KBM-7 (cell line): ENCODE measurements at regions not wholly inside any gene's neighbourhood (a gene's known extent, or its start where the extent isn't known, plus 50 kb on each side); places are given as distances from the start of the nearest gene placed in this dataset.

Experiments
- DNase-seq: peaks from one replicate; pipeline ENCODE4 v3.0.0-alpha.2; 2015
- in situ Hi-C: fragments of 300-500 bp; cut with MboI; formaldehyde crosslinking; loops from 2 replicates; pipeline ENCODE4 v1.14.3; 2020; ENCODE audit warnings: low sequenced_read_pairs, low pct_unique_long_range_greater_than_20kb, mixed read lengths

DNA sequence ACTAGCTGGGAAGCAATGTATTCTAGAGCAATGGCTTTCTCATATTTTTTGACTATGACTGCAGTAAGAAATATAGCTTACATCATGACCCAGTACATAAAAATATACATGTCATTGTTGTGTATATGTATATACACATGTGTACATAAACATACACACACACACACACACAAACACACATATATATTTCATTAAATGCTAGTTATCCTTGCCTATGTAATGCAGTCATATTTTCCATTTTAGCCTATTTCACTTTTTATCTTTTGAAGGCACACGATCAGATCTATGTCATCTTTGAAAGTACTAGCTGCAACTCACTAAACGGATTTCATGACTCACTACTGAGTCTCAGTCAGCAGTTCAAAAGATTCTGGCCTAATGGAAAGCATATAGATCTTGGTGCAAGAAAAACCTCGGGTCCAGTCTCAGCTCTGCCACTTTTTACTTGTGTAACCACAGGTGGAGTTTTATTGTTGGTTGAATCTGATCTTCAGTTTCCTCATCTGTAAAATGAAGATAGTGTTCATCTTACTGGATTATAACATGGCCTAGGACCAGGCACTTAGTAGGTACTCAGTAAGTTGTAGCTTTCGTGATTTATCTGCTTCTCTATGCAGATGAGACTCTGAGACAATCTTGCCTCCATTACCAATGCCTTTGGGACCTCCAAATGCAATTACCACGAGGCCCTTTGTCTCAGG lies 325.6 kb downstream of the RRAGC start:
- in situ Hi-C loops = no loop called here
- no peak for DNase-seq

DNA sequence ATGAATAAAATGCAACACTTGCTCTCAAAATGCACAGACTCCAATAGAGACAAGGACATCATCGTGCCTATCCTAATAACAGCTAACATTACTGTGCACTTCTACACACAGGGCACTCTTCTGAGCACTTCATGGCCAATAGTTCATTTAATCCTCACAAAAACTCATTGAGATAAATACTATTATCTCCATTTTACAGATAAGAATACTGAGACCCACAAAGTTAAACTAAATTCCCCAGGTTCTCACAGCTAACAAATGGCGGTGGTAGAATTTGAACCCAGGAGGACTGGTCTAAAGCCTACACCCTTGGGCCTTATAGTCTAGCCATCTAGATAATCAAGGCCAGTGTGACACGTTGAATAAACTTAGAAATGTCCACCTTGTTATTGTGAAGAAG lies 328.6 kb downstream of the RRAGC start:
- DNase-seq = no peak
- in situ Hi-C loops = no loop called here

DNA sequence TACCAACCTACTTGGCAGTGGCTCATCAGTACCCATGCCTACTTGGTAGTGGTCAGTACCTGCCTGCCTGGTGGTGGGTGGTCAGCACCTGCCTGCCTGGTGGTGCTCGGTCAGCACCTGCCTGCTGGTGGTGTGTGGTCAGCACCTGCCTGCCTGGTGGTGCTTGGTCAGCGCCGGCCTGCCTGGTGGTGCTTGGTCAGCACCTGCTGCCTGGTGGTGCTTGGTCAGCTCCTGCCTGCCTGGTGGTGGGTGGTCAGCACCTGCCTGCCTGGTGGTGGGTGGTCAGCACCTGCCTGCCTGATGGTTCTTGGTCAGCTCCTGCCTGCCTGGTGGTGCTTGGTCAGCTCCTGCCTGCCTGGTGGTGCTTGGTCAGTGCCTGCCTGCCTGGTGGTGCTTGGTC lies 329.6 kb downstream of the RRAGC start:
- in situ Hi-C loops = no loop called here
- no peak for DNase-seq

DNA sequence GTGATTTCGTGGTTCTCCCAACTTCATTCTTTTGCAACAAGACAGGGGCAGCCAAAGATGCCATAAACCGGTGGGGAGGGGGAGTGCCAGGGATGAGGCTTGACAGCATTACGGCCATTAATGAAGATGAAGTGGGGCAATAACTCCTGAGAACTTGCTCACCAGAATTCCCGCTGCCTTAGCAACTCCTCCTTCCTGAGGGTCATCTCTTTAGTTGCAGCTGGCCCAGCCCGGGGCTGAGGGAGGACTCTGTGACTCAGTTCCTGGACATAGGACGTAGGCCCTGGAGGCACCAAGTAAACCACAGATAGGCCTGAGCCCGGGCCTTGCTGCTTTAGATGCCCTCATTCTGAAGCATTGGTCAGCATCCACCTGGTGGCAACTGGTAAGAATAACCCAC lies 330.2 kb downstream of the RRAGC start:
- no peak for DNase-seq
- in situ Hi-C loops = no loop called here

DNA sequence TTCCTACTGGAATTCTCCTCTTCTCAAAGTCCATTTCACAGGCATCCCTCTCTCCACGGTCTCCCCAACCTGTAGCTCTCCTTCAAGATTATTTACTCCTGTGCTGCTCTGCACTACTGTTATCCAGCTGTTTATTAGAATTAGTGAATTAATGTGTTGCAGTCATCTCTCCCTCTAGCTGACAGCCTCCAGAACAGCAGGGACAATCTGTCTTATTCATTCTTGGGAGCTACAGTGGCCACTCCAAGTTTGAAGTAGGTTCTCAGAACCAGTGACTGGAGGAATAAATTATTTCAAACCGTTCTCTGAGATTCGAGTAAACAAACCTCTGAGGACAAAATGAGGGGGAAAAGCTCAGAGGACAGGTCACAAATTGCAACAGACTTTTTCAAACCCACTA lies 330.9 kb downstream of the RRAGC start:
- no peak for DNase-seq
- in situ Hi-C loops = no loop called here

DNA sequence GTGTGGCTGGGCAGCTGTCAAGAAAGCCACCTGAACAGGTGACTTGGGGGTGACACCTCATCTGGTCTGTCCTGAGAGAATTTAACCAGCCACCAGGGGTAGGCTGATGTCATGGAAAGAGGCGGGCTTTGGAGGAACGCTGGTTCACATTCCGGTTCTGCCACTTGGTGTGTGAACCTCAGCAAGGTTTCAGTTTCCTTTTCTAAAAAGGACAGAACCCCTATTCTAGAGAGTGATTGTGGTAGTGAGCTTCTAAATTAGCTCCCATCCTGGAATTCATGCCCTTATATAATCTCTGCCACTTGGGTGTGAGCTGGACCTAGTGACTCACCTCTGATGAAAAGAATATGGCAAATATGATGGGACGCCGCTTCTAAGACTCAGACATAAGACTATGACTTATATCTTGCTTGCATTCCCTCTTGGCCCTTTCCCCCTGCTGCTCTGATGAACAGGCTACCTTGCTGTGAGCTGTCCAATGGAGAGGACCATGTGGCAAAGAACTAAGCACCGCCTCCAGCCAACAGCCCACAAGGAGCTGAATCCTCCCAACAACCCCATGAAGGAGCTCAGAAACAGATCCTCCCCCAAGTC lies 332.1 kb downstream of the RRAGC start:
- no peak for DNase-seq
- in situ Hi-C loops = no loop called here

DNA sequence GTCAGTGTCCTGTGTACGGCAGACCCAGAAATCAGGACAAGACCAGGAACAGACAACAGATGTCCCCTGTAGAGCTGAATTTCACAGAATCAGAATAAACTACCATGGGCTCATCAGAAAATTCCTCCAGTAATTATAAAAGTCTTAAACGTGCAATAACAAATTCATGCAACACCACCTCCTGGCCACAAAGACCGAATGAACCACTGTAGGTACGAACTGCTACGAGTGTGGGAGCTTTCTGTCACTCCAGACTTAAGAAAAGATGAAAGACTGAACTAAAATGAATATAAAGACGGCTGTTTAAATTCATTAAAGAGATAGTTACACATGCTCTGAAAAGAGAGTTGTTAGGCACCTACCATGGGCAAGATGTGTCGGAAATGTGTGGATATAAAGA lies 333.5 kb downstream of the RRAGC start:
- in situ Hi-C loops = no loop called here
- DNase-seq = no peak

DNA sequence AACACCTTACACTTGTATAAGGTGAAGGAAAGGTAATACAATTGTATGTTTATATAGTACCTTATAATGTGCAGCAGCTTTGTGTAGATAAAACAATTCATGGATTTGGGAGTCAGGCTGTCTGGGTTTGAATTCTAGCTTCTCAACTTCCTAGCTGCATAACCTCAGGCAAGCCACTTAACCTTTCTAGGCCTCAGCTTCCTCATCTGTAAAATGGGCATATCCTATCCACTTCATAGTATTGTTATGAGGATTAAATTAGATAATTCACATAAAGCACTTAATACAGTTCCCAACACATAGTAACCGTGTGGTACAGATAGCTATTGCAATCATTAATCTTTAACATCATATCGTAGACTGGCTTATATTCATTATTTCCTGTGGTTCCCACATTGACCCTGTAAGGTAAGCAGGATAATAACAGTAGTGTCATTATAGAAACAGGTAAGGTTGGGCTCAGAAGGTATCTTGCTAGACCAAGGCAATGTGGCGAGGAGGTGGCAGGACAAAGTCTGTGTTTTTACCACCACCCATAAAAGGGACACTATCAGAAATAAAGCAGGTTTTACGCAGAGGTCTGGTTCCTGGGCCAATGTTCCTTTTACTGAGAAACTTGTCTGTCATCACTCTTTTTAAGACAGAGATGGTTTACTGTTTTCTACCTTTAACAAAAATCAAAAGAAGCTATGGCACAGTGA lies 334.1 kb downstream of the RRAGC start:
- DNase-seq = no peak
- in situ Hi-C loops = no loop called here

DNA sequence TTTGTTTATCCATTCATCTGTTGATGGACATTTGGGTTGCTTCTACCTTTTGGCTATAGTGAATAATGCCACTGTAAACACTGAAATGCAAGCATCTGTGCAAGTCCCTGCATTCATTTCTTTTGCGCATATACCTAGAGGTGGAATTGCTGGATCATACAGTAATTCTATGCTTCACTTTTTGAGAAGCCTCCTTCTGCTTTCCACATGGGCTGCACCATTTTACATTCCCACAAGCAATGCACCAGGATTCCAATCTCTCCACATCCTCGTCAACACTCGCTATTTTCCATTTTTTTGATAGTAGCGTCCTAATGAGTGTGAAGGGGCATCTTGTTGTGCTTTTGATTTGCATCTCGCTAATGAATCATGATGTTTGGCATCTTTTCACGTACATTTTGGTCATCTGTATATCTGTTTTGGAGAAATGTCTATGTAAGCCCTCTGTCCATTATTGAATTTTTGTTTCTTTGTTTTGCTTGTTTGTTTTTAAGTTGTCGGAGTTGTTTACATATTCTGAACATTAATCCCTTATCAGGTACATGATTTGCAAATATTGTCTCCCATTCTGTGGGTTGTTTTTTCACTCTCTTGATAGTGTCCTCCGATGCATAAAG lies 335.4 kb downstream of the RRAGC start:
- in situ Hi-C loops = no loop called here
- no peak for DNase-seq

DNA sequence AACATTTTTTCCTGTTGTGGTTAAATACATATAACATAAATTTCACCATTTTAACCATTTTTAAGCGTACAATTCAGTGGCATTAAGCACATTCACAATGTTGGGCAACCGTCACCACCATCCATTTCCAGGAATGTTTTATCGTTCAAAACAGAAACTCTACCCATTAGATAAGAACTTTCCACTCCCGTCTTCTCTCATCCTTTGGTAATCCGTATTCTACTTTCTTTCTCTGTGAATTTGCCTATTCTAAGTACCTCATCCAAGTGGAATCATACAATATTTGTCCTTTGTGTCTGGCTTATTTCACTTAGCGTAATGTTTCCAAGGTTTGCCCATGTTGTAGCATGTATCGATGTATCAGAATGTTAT lies 336.0 kb downstream of the RRAGC start:
- in situ Hi-C loops = no loop called here
- no peak for DNase-seq

DNA sequence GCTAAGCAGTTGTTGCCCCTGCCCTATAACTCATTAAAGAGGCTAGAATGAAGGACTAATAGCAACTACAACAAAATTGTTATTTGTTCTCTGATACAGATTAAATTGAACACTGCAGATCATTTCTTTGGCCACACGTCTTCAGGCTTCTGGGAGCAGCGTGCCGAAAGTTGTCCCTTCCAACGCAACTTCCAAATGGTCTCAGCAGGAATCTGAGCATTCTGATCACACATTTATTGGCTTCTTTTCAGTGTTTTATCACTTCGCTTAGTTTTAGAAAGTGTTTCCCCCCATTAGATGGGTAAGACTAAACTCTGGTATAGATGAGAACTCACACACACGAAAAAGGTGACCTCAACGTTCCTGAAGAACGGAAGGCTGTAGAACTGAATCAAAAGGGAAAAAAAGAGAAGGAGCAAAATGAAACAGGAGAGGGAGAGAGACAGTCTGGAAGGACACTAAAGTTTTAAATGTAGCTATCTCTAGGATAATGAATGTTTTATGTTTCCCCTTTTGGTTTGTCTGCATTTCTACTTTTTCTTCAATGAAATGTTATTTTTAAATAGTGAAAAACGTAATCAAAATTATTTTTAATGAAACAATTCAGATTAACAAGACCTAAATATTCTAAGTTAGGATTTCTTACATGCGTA lies 336.5 kb downstream of the RRAGC start:
- no peak for DNase-seq
- in situ Hi-C loops = no loop called here

DNA sequence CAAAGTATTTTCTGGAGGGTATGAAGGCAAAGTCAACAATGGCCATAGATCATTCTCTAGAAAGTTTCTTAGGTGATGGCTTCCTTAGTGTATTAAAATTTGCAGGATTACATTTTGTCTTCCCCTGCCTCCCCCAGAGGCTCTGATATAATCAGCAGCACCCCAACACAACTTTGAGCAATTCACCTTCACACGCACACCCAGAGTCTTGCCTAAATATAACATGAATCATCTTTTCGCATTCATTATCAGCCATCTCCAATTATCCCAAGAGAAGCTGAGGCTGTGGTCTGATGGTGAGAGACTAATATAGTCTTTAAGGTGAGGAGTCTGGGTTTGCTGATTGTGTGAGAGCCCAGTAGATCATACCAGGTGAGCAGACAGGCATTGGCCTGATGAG lies 343.0 kb downstream of the RRAGC start:
- in situ Hi-C loops = no loop called here
- no peak for DNase-seq

DNA sequence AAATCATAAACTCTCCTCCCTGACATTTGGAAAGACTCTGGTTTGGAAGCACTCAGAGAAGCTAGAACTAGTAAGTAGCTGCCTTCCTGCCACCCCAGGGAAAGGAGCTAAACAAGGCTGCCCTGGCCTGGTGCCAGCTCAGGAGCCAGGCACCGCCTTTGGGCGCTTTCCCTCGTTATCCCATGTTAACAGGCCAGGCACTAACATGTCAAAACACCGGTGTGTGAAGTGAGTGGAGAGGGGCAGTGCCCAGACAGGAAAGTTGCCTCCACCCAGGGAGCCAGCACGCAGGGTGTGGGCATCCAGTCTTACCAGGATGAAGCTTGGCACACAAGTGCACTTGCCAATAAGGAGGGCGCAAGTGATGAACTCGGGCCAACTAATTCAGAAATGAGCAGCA lies 346.8 kb downstream of the RRAGC start:
- in situ Hi-C loops = no loop called here
- no peak for DNase-seq

DNA sequence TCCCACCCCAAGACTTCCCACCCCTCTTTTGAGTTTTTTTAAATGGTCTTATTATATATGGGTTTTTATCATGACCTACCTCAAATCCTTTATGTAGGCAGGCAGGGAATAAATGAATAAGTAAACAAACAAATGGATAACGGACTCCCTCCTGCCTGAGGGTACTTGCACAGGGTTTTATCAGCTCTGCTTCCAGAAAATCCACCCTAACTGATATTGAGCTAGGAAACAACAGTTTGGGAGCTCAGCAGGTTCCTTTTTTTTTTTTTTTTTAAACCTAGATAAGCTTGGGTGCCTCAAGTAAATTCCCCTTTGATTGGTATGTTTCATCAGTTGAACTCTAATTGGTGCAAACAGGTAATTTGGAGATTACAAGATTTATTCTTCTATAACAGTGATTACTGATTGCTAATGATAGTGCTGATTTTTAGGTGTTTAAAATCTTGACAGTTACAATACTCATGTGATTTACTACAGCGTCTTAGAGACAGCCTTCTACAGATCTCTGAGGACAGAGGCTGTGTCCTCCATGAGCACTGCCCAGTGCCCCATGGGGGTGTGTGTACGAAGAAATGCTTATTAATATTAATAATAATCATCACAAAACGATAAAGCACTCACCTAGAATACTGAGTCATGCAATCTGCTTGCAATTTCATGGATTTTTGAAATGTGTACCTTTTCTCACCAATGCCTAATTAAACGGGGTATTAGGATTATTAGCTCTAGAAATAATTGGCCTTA lies 347.4 kb downstream of the RRAGC start:
- in situ Hi-C loops = no loop called here
- DNase-seq = no peak

DNA sequence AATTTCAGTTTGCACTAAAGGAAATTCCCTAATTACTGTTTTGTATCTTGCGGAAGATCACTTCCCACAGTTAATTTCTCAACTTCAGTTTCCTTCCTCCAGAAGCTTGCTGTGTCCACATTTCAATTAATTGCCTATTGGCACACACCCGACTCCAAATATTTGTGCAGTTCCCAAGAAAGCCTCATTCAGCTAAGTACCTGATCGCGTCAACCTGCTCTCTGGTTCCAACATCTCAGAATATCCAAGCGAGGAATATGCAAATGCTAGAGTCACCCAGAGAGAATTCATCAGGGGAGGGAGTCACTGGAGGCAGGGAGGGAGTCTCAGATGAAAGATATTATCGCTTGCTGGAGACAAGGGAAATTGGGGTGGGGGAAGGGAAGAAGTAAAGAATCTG lies 351.3 kb downstream of the RRAGC start:
- DNase-seq = no peak

DNA sequence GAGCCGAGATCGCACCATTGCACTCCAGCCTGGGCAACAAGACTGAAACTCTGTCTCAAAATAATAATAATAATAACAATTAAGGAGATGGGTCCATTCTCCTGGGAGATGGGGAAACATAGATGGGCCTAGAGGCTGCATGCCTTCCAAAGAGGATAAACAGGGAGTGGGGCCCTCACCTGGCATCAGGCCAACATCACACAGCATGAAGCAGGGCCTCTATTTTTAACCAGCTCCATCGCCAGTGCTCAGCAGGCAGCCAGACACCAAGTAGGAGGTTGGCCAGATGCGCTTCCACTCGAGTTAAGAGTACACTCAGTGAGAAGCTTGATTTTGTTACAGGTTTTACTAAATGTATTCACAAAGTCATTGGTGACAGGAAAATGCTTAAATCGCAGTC lies 352.0 kb downstream of the RRAGC start:
- no peak for DNase-seq
- in situ Hi-C loops = no loop called here

More for the DNA sequence above, 351.3 kb downstream of the RRAGC start:
- in situ Hi-C loops = no loop called here

DNA sequence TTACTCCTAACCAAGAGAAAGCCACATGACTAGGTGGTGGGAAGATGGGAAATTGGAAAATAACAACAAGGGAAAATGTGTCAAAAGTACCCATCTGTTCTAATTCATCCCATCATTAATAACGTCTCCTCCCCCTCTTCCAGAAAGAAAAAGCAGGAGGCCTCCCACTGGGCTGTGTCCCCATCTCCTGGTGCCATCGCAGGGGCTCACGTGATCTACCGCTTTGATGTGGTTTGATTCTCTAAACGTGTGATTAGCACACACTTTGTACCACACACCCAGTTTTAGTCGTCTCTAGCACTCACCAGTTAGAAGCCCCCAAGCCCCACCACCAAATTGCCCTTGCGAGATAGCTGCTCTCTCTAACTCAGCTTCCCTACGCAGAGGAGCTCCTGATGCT lies 353.6 kb downstream of the RRAGC start:
- in situ Hi-C loops = no loop called here

DNA sequence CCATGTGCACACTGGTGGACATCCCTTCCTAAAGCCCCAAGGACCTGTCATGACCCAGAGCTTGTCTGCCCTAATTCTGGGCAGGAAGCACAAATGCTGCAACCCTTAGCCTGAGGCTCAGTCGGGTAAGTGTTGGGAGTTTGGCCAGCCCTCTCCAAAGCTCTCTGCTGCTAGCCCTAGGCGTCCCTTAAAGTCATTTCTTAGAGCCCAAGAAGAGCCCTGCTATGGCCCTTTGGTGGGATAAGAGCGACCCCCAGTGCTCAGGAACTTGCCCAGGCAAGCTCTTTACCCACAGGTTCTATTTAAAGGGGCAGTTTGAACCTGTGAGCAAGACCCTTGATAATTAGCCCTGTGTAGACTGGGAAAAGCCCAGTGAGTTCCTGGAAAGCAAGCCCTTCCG lies 356.8 kb downstream of the RRAGC start:
- in situ Hi-C loops = no loop called here

More for the DNA sequence above, 353.6 kb downstream of the RRAGC start:
- no peak for DNase-seq

DNA sequence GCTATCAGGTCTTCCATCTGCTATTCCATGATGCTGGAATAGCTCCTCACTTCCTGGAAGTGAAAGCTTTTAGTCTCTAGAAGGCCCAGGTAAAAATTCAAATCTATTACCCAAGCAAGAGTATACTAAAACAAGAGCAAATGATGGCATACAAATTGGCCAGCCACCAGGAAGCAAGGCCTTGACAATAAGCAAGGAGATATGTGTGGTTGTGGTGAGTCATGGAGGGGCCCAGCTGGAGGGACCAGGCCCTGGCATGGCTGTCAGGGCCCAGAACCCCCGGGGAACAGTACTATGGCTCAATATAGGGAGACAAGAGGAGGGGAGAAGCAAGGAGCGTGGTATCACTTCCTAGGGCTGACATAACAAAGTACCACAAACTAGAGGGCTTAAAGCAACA lies 358.7 kb downstream of the RRAGC start:
- in situ Hi-C loops = no loop called here
- DNase-seq = no peak

More for the DNA sequence above, 356.8 kb downstream of the RRAGC start:
- no peak for DNase-seq
